T-helper 2 cell treated with Interferon-gamma antibody and Interleukin-4, amounts not matched to agents 5 μg/mL and 100 μg/mL, for 36 hours (primary cell): ENCODE measurements at regions not wholly inside any gene's neighbourhood (a gene's known extent, or its start where the extent isn't known, plus 50 kb on each side); places are given as distances from the start of the nearest gene placed in this dataset.

Source experiments
- DNase-seq: peaks from one replicate; pipeline ENCODE4 v3.0.0; 2021; ENCODE audit warnings: low spot score
- H3K27ac Mint-ChIP-seq: one replicate; pipeline ENCODE4 v1.8.0; 2021; ENCODE audit warnings: mild to moderate bottlenecking, mixed read lengths
- H3K27me3 Mint-ChIP-seq: one replicate; pipeline ENCODE4 v1.8.0; 2021; ENCODE audit warnings: low read depth, mixed read lengths
- H3K36me3 Mint-ChIP-seq: one replicate; pipeline ENCODE4 v1.8.0; 2021; ENCODE audit warnings: low read depth, mixed read lengths
- H3K4me1 Mint-ChIP-seq: one replicate; pipeline ENCODE4 v1.8.0; 2021; ENCODE audit warnings: low read depth, mixed read lengths
- H3K4me3 Mint-ChIP-seq: one replicate; pipeline ENCODE4 v1.8.0; 2022; ENCODE audit warnings: mild to moderate bottlenecking, moderate library complexity, mixed read lengths
- H3K9me3 Mint-ChIP-seq: one replicate; pipeline ENCODE4 v1.8.0; 2021; ENCODE audit warnings: mixed read lengths

- Mint-ChIP-seq H3K4me1 (peaks cover 6% of the 10 kb centered on the region), H3K4me3 (no peak overlapping the region), H3K27ac (peak overlapping the region; percentile 66), H3K27me3 (peaks cover 3% of the 10 kb centered on the region), H3K36me3 (no peaks in the 10 kb centered on the region), H3K9me3 (no peaks in the 10 kb centered on the region)
- no peak for DNase-seq
These were observed 68.4 kb upstream of the ARHGEF7 start for GRCh38 chr13:111046590-111047141.

GRCh38 chr13:111045170-111045569 is 69.9 kb upstream of the ARHGEF7 start:
- peaks cover 6% of the 10 kb centered on the region for H3K4me1 Mint-ChIP-seq
- no peaks in the 10 kb centered on the region for H3K9me3 Mint-ChIP-seq
- H3K27ac Mint-ChIP-seq, result no peak overlapping the region
- H3K36me3 Mint-ChIP-seq, result no peaks in the 10 kb centered on the region
- no peak overlapping the region for H3K4me3 Mint-ChIP-seq
- DNase-seq, result no peak
- peaks cover 3% of the 10 kb centered on the region for H3K27me3 Mint-ChIP-seq

DNA sequence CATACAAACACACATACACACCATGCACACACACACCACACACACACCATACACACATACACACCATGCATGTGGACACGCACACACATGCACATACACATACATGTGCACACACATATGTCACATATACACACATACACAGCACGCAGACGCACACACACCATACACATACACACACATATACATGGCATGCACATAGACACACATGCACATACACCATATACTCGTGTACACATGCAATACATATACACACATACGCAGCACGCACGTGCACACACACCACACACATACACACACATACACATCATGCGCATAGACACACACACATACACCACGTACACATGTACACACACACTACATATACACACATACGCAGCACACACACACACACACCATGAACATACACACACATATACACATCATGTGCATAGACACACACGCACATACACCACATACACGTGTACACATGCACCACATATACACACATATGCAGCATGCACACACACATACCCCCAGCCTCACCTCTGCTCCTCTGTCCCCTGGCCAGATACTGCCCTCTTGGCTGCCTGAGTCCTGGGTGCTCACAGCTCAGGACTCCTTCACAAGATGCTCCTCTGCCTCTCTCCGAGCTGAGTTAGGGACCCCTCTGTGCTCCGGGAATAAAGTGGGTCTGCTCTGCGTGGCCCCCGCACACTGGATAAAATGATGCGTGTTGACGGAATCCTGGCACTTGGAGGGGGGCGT is 70.9 kb upstream of the ARHGEF7 start:
- H3K4me3 Mint-ChIP-seq, result no peak overlapping the region
- no peak for DNase-seq
- H3K4me1 Mint-ChIP-seq, result peaks cover 6% of the 10 kb centered on the region
- no peaks in the 10 kb centered on the region for H3K9me3 Mint-ChIP-seq
- H3K27ac Mint-ChIP-seq, result no peak overlapping the region
- H3K36me3 Mint-ChIP-seq, result no peaks in the 10 kb centered on the region
- H3K27me3 Mint-ChIP-seq, result peaks cover 4% of the 10 kb centered on the region

DNA sequence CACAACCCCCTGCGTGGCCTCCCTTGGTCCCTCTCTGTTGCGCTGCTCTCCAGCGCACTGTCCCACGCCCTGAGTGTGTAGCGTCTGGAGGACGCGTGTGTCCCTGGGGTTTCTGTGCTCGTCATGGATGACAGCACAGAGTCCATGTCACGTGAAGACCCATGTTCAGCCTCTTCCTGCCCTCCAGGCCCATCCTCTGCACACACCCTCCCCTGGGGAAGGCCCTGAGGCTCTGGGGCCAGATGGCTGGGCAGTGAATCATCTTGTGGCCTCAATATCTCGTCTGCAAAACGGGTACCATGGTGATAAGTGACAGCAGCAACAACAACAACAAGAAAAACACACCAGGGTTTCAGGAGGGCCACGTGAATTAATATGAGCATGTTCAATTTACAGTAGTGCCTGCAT is 71.5 kb upstream of the ARHGEF7 start:
- peaks cover 5% of the 10 kb centered on the region for H3K27me3 Mint-ChIP-seq
- DNase-seq, result no peak

GRCh38 chr13:111042661-111043226 is 72.4 kb upstream of the ARHGEF7 start:
- Mint-ChIP-seq H3K4me1 (peaks cover 6% of the 10 kb centered on the region), H3K27ac (no peak overlapping the region), H3K9me3 (no peaks in the 10 kb centered on the region), H3K4me3 (no peak overlapping the region), H3K36me3 (no peaks in the 10 kb centered on the region), H3K27me3 (peaks cover 7% of the 10 kb centered on the region)
- DNase-seq, result no peak

More for the DNA sequence above, 71.5 kb upstream of the ARHGEF7 start:
- H3K4me3 Mint-ChIP-seq, result no peak overlapping the region
- H3K9me3 Mint-ChIP-seq, result no peaks in the 10 kb centered on the region
- no peaks in the 10 kb centered on the region for H3K36me3 Mint-ChIP-seq
- peaks cover 6% of the 10 kb centered on the region for H3K4me1 Mint-ChIP-seq
- no peak overlapping the region for H3K27ac Mint-ChIP-seq

GRCh38 chr13:111040830-111041229 is 74.3 kb upstream of the ARHGEF7 start:
- H3K36me3 Mint-ChIP-seq, result no peaks in the 10 kb centered on the region
- no peak overlapping the region for H3K4me3 Mint-ChIP-seq
- no peaks in the 10 kb centered on the region for H3K4me1 Mint-ChIP-seq
- peaks cover 16% of the 10 kb centered on the region for H3K27me3 Mint-ChIP-seq
- no peaks in the 10 kb centered on the region for H3K9me3 Mint-ChIP-seq
- H3K27ac Mint-ChIP-seq, result no peak overlapping the region
- no peak for DNase-seq

- Mint-ChIP-seq H3K9me3 (no peaks in the 10 kb centered on the region), H3K27me3 (peaks cover 16% of the 10 kb centered on the region), H3K4me3 (no peak overlapping the region), H3K4me1 (no peaks in the 10 kb centered on the region), H3K36me3 (no peaks in the 10 kb centered on the region), H3K27ac (no peak overlapping the region)
- no peak for DNase-seq
These were observed 75.4 kb upstream of the ARHGEF7 start for GRCh38 chr13:111039735-111040134.

DNA sequence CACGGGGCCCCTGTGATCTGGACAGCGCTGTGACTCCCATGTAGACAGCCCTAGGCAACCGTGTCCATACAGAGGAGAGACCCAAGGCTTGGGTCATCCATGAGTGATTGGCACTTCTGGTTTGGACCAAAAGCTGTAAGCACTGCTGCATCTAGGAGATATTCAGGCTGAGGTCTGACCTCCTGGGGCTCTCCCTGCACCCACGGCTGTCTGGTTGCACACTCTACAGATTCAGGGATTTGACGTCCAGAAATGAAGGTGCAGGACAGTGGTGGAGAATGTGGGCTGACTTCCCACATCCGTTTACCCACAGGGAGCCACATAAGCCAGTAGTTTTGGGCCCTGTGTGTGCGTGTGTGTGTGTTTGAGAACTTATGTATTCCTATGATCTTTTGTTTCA is 76.2 kb upstream of the ARHGEF7 start:
- no peaks in the 10 kb centered on the region for H3K36me3 Mint-ChIP-seq
- H3K9me3 Mint-ChIP-seq, result no peaks in the 10 kb centered on the region
- no peak overlapping the region for H3K27ac Mint-ChIP-seq
- no peak overlapping the region for H3K4me3 Mint-ChIP-seq
- H3K27me3 Mint-ChIP-seq, result peaks cover 16% of the 10 kb centered on the region
- no peaks in the 10 kb centered on the region for H3K4me1 Mint-ChIP-seq
- DNase-seq, result no peak

DNA sequence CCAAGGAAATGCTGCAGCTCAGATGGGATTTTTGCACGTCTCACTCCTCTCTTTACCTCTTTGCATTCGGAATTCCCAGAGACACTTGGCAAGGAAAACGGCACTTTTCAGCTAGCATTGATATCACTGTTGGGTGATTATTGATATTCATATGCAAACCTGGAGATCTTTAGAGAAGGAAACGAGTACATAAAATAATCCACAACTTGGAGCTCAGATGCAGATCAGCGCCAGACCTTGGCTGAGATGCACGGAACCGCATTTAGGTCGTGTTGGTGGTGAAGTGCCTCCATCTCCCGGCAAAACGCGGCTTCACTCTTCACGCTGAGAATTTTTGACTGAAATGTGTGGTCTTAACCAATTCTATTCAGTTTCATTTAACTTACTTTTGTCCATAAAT is 77.2 kb upstream of the ARHGEF7 start:
- Mint-ChIP-seq H3K36me3 (no peaks in the 10 kb centered on the region), H3K4me3 (no peak overlapping the region), H3K4me1 (no peaks in the 10 kb centered on the region), H3K27ac (no peak overlapping the region), H3K27me3 (peaks cover 15% of the 10 kb centered on the region), H3K9me3 (no peaks in the 10 kb centered on the region)
- no peak for DNase-seq

- peaks cover 15% of the 10 kb centered on the region for H3K27me3 Mint-ChIP-seq
- no peak for DNase-seq
- H3K9me3 Mint-ChIP-seq, result no peaks in the 10 kb centered on the region
- no peaks in the 10 kb centered on the region for H3K4me1 Mint-ChIP-seq
- no peak overlapping the region for H3K4me3 Mint-ChIP-seq
- H3K27ac Mint-ChIP-seq, result no peak overlapping the region
- H3K36me3 Mint-ChIP-seq, result no peaks in the 10 kb centered on the region
These were observed 78.4 kb upstream of the ARHGEF7 start for GRCh38 chr13:111036665-111037064.

- peaks cover 15% of the 10 kb centered on the region for H3K27me3 Mint-ChIP-seq
- H3K27ac Mint-ChIP-seq, result no peak overlapping the region
These were observed 79.2 kb upstream of the ARHGEF7 start for GRCh38 chr13:111035861-111036260.

DNA sequence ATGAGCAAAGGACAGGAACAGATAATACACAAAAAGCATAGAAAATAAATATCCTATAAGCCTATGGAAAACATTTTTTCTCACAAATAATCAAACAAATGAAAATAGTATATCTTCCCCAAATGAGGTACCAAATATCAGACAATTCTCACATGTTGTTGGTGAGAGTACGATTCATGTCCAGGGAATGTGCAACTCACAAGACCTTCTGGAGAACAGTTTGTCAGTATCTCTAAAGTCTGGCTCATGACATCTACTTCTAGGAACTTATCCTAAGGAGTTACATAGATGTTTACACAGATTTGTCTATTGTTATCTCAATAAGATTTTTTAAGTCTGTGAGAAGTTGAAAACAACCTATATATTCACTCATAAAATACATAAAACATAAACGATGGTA is 80.3 kb upstream of the ARHGEF7 start:
- Mint-ChIP-seq H3K4me1 (no peaks in the 10 kb centered on the region), H3K4me3 (no peak overlapping the region), H3K36me3 (no peaks in the 10 kb centered on the region), H3K9me3 (no peaks in the 10 kb centered on the region), H3K27me3 (peaks cover 15% of the 10 kb centered on the region), H3K27ac (no peak overlapping the region)
- no peak for DNase-seq

More at GRCh38 chr13:111035861-111036260, 79.2 kb upstream of the ARHGEF7 start:
- no peak overlapping the region for H3K4me3 Mint-ChIP-seq
- H3K4me1 Mint-ChIP-seq, result no peaks in the 10 kb centered on the region
- H3K36me3 Mint-ChIP-seq, result no peaks in the 10 kb centered on the region
- no peaks in the 10 kb centered on the region for H3K9me3 Mint-ChIP-seq
- DNase-seq, result no peak

GRCh38 chr13:111033172-111034130 is 81.7 kb upstream of the ARHGEF7 start:
- Mint-ChIP-seq H3K4me1 (no peaks in the 10 kb centered on the region), H3K4me3 (no peak overlapping the region), H3K9me3 (no peaks in the 10 kb centered on the region), H3K36me3 (no peaks in the 10 kb centered on the region), H3K27me3 (peaks cover 13% of the 10 kb centered on the region), H3K27ac (no peak overlapping the region)
- DNase-seq, result no peak

DNA sequence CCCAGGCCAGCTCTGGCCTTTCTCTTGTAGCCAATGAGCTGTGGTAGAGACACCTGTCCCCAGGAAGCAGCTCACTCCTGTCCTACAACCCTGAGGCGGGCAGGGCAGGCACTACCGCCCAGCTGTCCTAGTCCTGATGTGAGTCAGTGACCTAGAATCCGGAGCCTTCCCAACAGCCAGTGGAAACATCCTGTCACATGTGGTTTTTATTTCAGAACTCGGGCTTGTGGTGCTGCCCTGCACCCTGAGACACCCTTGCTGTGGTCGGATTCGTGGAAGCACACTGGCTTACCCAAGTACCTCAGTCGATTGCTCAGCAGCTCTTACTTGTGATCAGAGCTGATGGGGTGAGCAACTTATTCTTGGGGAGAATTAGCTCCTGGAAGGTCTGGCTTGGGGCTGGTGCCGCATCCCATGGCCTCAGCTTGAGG is 83.6 kb upstream of the ARHGEF7 start:
- peak overlapping the region; percentile 49 for H3K27ac Mint-ChIP-seq
- H3K9me3 Mint-ChIP-seq, result no peaks in the 10 kb centered on the region
- H3K36me3 Mint-ChIP-seq, result no peaks in the 10 kb centered on the region
- no peak for DNase-seq
- H3K4me1 Mint-ChIP-seq, result no peaks in the 10 kb centered on the region
- H3K4me3 Mint-ChIP-seq, result no peak overlapping the region
- H3K27me3 Mint-ChIP-seq, result peaks cover 12% of the 10 kb centered on the region
